Neural cell (in vitro differentiated cells): ENCODE measurements at regions not wholly inside any gene's neighbourhood (a gene's known extent, or its start where the extent isn't known, plus 50 kb on each side); places are given as distances from the start of the nearest gene placed in this dataset.

Experiments
- H2AFZ ChIP-seq: fragments of 200-600, 300-800 bp; sonication (generic), shearing (Covaris generic); 2 replicates; pipeline ENCODE4 v1.6.0; 2014; ENCODE audit warnings: low read depth, mild to moderate bottlenecking, antibody characterized with exemption, low read length, moderate library complexity
- H3F3A ChIP-seq: fragments of 200-600 bp; shearing (Covaris generic); 2 replicates; pipeline ENCODE4 v1.6.1; 2016; ENCODE audit warnings: mild to moderate bottlenecking, moderate library complexity, mixed read lengths, antibody characterized with exemption, low read length; ENCODE audit not compliant: insufficient read depth, poor library complexity, severe bottlenecking
- H3K27ac ChIP-seq: fragments of 200-600, 300-800 bp; sonication (generic), shearing (Covaris generic); 2 replicates; pipeline ENCODE4 v1.5.1; 2014; ENCODE audit warnings: mild to moderate bottlenecking, low read length, moderate library complexity
- H3K27me3 ChIP-seq: fragments of 300-800, 200-600 bp; sonication (generic), shearing (Covaris generic); 2 replicates; pipeline ENCODE4 v1.6.0; 2014; ENCODE audit warnings: mild to moderate bottlenecking, low read depth, low read length, moderate library complexity; ENCODE audit not compliant: insufficient read depth
- H3K36me3 ChIP-seq: fragments of 300-800, 200-600 bp; sonication (generic), shearing (Covaris generic); 2 replicates; pipeline ENCODE4 v1.5.1; 2014; ENCODE audit warnings: mild to moderate bottlenecking, antibody characterized with exemption, low read length, moderate library complexity; ENCODE audit not compliant: insufficient read depth
- H3K4me2 ChIP-seq: fragments of 300-800, 200-600 bp; sonication (generic), shearing (Covaris generic); 2 replicates; pipeline ENCODE4 v1.6.0; 2014; ENCODE audit warnings: mild to moderate bottlenecking, low read length
- H3K4me3 ChIP-seq: fragments of 300-800, 200-600 bp; sonication (generic), shearing (Covaris generic); 2 replicates; pipeline ENCODE4 v1.5.1; 2014; ENCODE audit warnings: mild to moderate bottlenecking, low read length, moderate library complexity
- H3K79me2 ChIP-seq: fragments of 200-600 bp; shearing (Covaris generic); replicated peaks from 2 replicates; pipeline ENCODE4 v1.6.0; 2014; ENCODE audit warnings: mild to moderate bottlenecking, low read length, moderate library complexity; ENCODE audit not compliant: insufficient read depth
- H3K9ac ChIP-seq: fragments of 300-800, 200-600 bp; sonication (generic), shearing (Covaris generic); 2 replicates; pipeline ENCODE4 v1.6.1; 2016; ENCODE audit warnings: mild to moderate bottlenecking, low read length, mixed read lengths
- H3K9me2 ChIP-seq: fragments of 200-600 bp; shearing (Covaris generic); 2 replicates; pipeline ENCODE4 v1.6.1; 2016; ENCODE audit warnings: mild to moderate bottlenecking, low read length, mixed read lengths; ENCODE audit not compliant: insufficient read depth
- H3K9me3 ChIP-seq: fragments of 200-600, 300-800 bp; sonication (generic), shearing (Covaris generic); 2 replicates; pipeline ENCODE4 v1.6.1; 2016; ENCODE audit warnings: mild to moderate bottlenecking, mixed run types, low read length, moderate library complexity, mixed read lengths
- H4K20me1 ChIP-seq: fragments of 200-600 bp; shearing (Covaris generic); 2 replicates; pipeline ENCODE4 v1.6.1; 2016; ENCODE audit warnings: mild to moderate bottlenecking, mixed run types; ENCODE audit not compliant: insufficient read depth
- EP300 ChIP-seq: fragments of 450-650 bp; conservative IDR thresholded peaks from 2 replicates; pipeline ENCODE4 v1.6.1; 2014; ENCODE audit warnings: antibody characterized with exemption, mild to moderate bottlenecking, moderate library complexity; ENCODE audit not compliant: poor library complexity, severe bottlenecking
- EZH2 ChIP-seq: fragments of 200-600, 300-800 bp; shearing (Covaris generic), sonication (generic); IDR thresholded peaks from 2 replicates; pipeline ENCODE4 v1.6.1; 2014; ENCODE audit warnings: antibody characterized with exemption, low read length, borderline replicate concordance, mild to moderate bottlenecking; ENCODE audit not compliant: insufficient read depth, poor library complexity, severe bottlenecking
- MXI1 ChIP-seq: fragments of 450-650 bp; conservative IDR thresholded peaks from 2 replicates; pipeline ENCODE4 v1.6.1; 2014; ENCODE audit warnings: antibody characterized with exemption, mild to moderate bottlenecking; ENCODE audit not compliant: poor library complexity, severe bottlenecking
- POLR2AphosphoS5 ChIP-seq: IDR thresholded peaks from 2 replicates; pipeline ENCODE4 v1.6.1; 2012
- RAD21 ChIP-seq: fragments of 450-650 bp; conservative IDR thresholded peaks from 2 replicates; pipeline ENCODE4 v1.6.1; 2014; ENCODE audit warnings: antibody characterized with exemption, mild to moderate bottlenecking, moderate library complexity
- SMC3 ChIP-seq: fragments of 450-650 bp; conservative IDR thresholded peaks from 2 replicates; pipeline ENCODE4 v1.6.1; 2014; ENCODE audit warnings: antibody characterized with exemption, mild to moderate bottlenecking, moderate library complexity; ENCODE audit not compliant: poor library complexity
- TAF1 ChIP-seq: IDR thresholded peaks from 2 replicates; pipeline ENCODE4 v1.6.1; 2012; ENCODE audit warnings: low read depth
- TF ChIP-seq, protein P1 (sequence below): IDR thresholded peaks from 2 replicates; pipeline ENCODE4 v1.6.1; 2012; ENCODE audit warnings: borderline replicate concordance
- TF ChIP-seq, protein P2 (sequence below): fragments of 450-650 bp; IDR thresholded peaks from 2 replicates; pipeline ENCODE4 v1.5.1; 2014; ENCODE audit warnings: antibody characterized with exemption, mild to moderate bottlenecking, moderate library complexity; ENCODE audit not compliant: poor library complexity, severe bottlenecking

GRCh38 chr18:1458547-1458946 is 553.9 kb downstream of the ADCYAP1 start:
- H3K4me3 ChIP-seq = no peak overlapping the region
- H4K20me1 ChIP-seq = no peaks in the 10 kb centered on the region
- H3K27ac ChIP-seq = no peak overlapping the region
- no peak overlapping the region for H3K4me2 ChIP-seq
- H3K36me3 ChIP-seq = no peaks in the 10 kb centered on the region
- H3K9me2 ChIP-seq = no peaks in the 10 kb centered on the region
- H3K27me3 ChIP-seq = no peaks in the 10 kb centered on the region
- no peak for TF ChIP-seq SMC3
- no peak for TF ChIP-seq MXI1
- no peak for TF ChIP-seq EP300
- no peak for TF ChIP-seq TAF1
- no peak for TF ChIP-seq POLR2AphosphoS5
- TF ChIP-seq, protein P1, sequence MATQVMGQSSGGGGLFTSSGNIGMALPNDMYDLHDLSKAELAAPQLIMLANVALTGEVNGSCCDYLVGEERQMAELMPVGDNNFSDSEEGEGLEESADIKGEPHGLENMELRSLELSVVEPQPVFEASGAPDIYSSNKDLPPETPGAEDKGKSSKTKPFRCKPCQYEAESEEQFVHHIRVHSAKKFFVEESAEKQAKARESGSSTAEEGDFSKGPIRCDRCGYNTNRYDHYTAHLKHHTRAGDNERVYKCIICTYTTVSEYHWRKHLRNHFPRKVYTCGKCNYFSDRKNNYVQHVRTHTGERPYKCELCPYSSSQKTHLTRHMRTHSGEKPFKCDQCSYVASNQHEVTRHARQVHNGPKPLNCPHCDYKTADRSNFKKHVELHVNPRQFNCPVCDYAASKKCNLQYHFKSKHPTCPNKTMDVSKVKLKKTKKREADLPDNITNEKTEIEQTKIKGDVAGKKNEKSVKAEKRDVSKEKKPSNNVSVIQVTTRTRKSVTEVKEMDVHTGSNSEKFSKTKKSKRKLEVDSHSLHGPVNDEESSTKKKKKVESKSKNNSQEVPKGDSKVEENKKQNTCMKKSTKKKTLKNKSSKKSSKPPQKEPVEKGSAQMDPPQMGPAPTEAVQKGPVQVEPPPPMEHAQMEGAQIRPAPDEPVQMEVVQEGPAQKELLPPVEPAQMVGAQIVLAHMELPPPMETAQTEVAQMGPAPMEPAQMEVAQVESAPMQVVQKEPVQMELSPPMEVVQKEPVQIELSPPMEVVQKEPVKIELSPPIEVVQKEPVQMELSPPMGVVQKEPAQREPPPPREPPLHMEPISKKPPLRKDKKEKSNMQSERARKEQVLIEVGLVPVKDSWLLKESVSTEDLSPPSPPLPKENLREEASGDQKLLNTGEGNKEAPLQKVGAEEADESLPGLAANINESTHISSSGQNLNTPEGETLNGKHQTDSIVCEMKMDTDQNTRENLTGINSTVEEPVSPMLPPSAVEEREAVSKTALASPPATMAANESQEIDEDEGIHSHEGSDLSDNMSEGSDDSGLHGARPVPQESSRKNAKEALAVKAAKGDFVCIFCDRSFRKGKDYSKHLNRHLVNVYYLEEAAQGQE = no peak
- no peak for TF ChIP-seq EZH2
- TF ChIP-seq, protein P2, sequence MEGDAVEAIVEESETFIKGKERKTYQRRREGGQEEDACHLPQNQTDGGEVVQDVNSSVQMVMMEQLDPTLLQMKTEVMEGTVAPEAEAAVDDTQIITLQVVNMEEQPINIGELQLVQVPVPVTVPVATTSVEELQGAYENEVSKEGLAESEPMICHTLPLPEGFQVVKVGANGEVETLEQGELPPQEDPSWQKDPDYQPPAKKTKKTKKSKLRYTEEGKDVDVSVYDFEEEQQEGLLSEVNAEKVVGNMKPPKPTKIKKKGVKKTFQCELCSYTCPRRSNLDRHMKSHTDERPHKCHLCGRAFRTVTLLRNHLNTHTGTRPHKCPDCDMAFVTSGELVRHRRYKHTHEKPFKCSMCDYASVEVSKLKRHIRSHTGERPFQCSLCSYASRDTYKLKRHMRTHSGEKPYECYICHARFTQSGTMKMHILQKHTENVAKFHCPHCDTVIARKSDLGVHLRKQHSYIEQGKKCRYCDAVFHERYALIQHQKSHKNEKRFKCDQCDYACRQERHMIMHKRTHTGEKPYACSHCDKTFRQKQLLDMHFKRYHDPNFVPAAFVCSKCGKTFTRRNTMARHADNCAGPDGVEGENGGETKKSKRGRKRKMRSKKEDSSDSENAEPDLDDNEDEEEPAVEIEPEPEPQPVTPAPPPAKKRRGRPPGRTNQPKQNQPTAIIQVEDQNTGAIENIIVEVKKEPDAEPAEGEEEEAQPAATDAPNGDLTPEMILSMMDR = no peak
- no peak for TF ChIP-seq RAD21
- no peaks in the 10 kb centered on the region for H3K9me3 ChIP-seq
- no peak overlapping the region for H3K9ac ChIP-seq
- H3K79me2 ChIP-seq = no peaks in the 10 kb centered on the region
- H3F3A ChIP-seq = no peaks in the 10 kb centered on the region
- H2AFZ ChIP-seq = no peak overlapping the region

GRCh38 chr18:1463981-1464380 is 559.3 kb downstream of the ADCYAP1 start:
- Histone ChIP-seq H2AFZ (no peak overlapping the region), H3K4me2 (no peak overlapping the region), H3K36me3 (no peaks in the 10 kb centered on the region), H3K4me3 (no peak overlapping the region), H3K79me2 (no peaks in the 10 kb centered on the region), H3K9me2 (no peaks in the 10 kb centered on the region), H3K27ac (no peak overlapping the region), H3F3A (no peaks in the 10 kb centered on the region), H4K20me1 (no peaks in the 10 kb centered on the region), H3K9ac (no peak overlapping the region), H3K9me3 (no peaks in the 10 kb centered on the region), H3K27me3 (no peaks in the 10 kb centered on the region)
- no peak for TF ChIP-seq POLR2AphosphoS5
- no peak for TF ChIP-seq MXI1
- no peak for TF ChIP-seq RAD21
- TF ChIP-seq, protein P2 = no peak
- no peak for TF ChIP-seq TAF1
- TF ChIP-seq EZH2 = no peak
- TF ChIP-seq, protein P1 = no peak
- TF ChIP-seq SMC3 = no peak
- no peak for TF ChIP-seq EP300
